ENCODE measurements at regions not wholly inside any gene's neighbourhood (a gene's known extent, or its start where the extent isn't known, plus 50 kb on each side); places are given as distances from the start of the nearest gene placed in this dataset.

DNA sequence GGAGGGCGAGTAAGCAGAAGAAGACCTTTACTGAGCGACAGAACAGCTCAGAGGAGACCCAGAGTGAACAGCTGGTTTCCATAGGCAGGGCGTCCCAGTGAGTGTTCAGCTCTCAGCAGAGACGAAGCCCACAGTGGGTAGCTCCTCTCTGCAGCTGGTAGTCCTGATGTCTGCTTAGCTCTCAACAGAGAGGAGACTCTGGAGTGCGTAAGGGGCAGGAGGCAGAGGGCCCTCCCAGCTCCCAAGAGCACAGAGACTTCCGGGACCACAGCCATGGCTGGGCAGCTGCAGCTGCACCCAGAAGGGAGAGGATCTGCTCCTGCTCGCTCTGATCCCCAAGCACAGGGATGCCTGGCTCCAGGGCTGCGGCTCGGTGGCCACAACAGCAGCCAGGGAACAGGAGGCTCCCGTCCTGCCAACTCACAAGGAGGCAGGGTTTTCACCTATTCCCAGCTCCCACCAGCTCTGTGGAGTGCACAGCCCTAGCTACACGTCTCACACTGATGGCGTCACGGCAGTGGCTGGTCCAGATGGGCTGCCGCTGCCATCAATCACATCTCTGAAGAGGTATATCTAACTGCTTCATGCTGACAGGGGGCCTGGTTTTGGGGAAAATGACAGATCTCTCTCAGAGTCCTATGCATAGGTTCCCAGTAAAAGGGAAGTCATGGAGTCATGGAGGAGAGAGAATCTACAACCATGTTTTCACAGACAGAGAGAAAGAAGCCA is 2660.1 kb upstream of the PCDH20 start (continued):
- TF ChIP-seq SOX13 (IDR thresholded peaks at IDR 0.05) (no peak), SOX13 (CRISPR knock-in tag; conservative IDR thresholded peaks at IDR 0.05 in 1 of 2, IDR thresholded peaks at IDR 0.05 in 1 of 2) (peak in 1 of 2 experiments; percentile 17; a peak in 1 of 4 replicates), MXD4 (CRISPR knock-in tag; IDR thresholded peaks at IDR 0.05) (no peak), REPIN1 (CRISPR knock-in tag; IDR thresholded peaks at IDR 0.05; ENCODE audit: borderline replicate concordance, low read depth) (peak; percentile 40), ELF3 (CRISPR knock-in tag; IDR thresholded peaks at IDR 0.05) (no peak; the same call in 1 of the 2 replicates), CHCHD3 (CRISPR knock-in tag; IDR thresholded peaks at IDR 0.05) (no peak), GFI1 (CRISPR knock-in tag; IDR thresholded peaks at IDR 0.05; ENCODE audit: borderline replicate concordance) (0 out of 2 replicates have a peak, but pooled peaks have one; percentile 39), ZFP62 (CRISPR knock-in tag; IDR thresholded peaks at IDR 0.05) (no peak), EEA1 (CRISPR knock-in tag; IDR thresholded peaks at IDR 0.05; ENCODE audit: borderline replicate concordance) (no peak), RARA (CRISPR knock-in tag; IDR thresholded peaks at IDR 0.05) (no peak), GABPA (IDR thresholded peaks at IDR 0.05; ENCODE audit: low read depth, low read length) (no peak), GABPA (CRISPR knock-in tag; IDR thresholded peaks at IDR 0.05; ENCODE audit: low read depth) (peak; percentile 88), ZC3H4 (CRISPR knock-in tag; IDR thresholded peaks at IDR 0.05; ENCODE audit: borderline replicate concordance) (no peak), HDAC2 (CRISPR knock-in tag; IDR thresholded peaks at IDR 0.05) (peak; percentile 68; the same call in 1 of the 2 replicates), MTA3 (CRISPR knock-in tag; IDR thresholded peaks at IDR 0.05) (no peak), ZFYVE20 (CRISPR knock-in tag; IDR thresholded peaks at IDR 0.05; ENCODE audit: borderline replicate concordance, low read depth) (no peak), ZNF607 (CRISPR knock-in tag; IDR thresholded peaks at IDR 0.05; ENCODE audit: borderline replicate concordance) (no peak), SMARCC2 (IDR thresholded peaks at IDR 0.05) (no peak), POLR2A (IDR thresholded peaks at IDR 0.05; ENCODE audit: insufficient read depth in 1 of 2, low read depth in 2 of 2, low read length in 2 of 2) (peak; percentile 85 to 89)
- TF ChIP-seq, protein P1, sequence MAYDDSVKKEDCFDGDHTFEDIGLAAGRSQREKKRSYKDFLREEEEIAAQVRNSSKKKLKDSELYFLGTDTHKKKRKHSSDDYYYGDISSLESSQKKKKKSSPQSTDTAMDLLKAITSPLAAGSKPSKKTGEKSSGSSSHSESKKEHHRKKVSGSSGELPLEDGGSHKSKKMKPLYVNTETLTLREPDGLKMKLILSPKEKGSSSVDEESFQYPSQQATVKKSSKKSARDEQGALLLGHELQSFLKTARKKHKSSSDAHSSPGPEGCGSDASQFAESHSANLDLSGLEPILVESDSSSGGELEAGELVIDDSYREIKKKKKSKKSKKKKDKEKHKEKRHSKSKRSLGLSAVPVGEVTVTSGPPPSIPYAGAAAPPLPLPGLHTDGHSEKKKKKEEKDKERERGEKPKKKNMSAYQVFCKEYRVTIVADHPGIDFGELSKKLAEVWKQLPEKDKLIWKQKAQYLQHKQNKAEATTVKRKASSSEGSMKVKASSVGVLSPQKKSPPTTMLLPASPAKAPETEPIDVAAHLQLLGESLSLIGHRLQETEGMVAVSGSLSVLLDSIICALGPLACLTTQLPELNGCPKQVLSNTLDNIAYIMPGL (CRISPR knock-in tag; IDR thresholded peaks at IDR 0.05; ENCODE audit: borderline replicate concordance in 1 of 2, low read depth in 1 of 2), result peak; percentile 86
- TF ChIP-seq, protein P2, sequence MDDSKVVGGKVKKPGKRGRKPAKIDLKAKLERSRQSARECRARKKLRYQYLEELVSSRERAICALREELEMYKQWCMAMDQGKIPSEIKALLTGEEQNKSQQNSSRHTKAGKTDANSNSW (CRISPR knock-in tag; IDR thresholded peaks at IDR 0.05; ENCODE audit: borderline replicate concordance), result no peak
- TF ChIP-seq, protein P3, sequence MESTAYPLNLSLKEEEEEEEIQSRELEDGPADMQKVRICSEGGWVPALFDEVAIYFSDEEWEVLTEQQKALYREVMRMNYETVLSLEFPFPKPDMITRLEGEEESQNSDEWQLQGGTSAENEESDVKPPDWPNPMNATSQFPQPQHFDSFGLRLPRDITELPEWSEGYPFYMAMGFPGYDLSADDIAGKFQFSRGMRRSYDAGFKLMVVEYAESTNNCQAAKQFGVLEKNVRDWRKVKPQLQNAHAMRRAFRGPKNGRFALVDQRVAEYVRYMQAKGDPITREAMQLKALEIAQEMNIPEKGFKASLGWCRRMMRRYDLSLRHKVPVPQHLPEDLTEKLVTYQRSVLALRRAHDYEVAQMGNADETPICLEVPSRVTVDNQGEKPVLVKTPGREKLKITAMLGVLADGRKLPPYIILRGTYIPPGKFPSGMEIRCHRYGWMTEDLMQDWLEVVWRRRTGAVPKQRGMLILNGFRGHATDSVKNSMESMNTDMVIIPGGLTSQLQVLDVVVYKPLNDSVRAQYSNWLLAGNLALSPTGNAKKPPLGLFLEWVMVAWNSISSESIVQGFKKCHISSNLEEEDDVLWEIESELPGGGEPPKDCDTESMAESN (CRISPR knock-in tag; conservative IDR thresholded peaks at IDR 0.05), result peak; percentile 99
- TF ChIP-seq, protein P4, sequence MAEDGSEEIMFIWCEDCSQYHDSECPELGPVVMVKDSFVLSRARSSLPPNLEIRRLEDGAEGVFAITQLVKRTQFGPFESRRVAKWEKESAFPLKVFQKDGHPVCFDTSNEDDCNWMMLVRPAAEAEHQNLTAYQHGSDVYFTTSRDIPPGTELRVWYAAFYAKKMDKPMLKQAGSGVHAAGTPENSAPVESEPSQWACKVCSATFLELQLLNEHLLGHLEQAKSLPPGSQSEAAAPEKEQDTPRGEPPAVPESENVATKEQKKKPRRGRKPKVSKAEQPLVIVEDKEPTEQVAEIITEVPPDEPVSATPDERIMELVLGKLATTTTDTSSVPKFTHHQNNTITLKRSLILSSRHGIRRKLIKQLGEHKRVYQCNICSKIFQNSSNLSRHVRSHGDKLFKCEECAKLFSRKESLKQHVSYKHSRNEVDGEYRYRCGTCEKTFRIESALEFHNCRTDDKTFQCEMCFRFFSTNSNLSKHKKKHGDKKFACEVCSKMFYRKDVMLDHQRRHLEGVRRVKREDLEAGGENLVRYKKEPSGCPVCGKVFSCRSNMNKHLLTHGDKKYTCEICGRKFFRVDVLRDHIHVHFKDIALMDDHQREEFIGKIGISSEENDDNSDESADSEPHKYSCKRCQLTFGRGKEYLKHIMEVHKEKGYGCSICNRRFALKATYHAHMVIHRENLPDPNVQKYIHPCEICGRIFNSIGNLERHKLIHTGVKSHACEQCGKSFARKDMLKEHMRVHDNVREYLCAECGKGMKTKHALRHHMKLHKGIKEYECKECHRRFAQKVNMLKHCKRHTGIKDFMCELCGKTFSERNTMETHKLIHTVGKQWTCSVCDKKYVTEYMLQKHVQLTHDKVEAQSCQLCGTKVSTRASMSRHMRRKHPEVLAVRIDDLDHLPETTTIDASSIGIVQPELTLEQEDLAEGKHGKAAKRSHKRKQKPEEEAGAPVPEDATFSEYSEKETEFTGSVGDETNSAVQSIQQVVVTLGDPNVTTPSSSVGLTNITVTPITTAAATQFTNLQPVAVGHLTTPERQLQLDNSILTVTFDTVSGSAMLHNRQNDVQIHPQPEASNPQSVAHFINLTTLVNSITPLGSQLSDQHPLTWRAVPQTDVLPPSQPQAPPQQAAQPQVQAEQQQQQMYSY (CRISPR knock-in tag; IDR thresholded peaks at IDR 0.05), result no peak
